ENCODE measurements at regions not wholly inside any gene's neighbourhood (a gene's known extent, or its start where the extent isn't known, plus 50 kb on each side); places are given as distances from the start of the nearest gene placed in this dataset.
A peak's percentile ranks its signal among the peaks of the same experiment; 100 is the strongest.

DNA sequence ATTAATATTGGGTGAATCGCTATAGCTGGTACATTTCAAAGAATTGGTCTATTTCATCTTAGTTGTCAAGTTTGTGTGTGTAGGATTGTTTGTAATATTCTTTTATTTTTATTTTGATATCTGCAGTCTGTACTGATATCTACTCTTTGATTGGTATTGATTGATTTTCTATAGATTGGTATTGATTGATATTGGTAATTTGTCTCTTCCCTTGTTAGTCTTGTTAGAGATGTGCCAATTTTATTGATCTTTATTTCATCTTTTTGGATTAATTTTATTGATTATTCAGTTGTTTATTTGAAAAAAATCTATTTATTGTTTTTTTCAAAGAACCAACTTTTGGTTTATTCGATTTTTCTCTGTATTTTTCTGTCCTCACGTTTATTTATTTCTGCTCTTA lies 61.4 kb downstream of the TM2D3 start:
- no peak for DNase-seq (ENCODE audit: low read depth)

DNA sequence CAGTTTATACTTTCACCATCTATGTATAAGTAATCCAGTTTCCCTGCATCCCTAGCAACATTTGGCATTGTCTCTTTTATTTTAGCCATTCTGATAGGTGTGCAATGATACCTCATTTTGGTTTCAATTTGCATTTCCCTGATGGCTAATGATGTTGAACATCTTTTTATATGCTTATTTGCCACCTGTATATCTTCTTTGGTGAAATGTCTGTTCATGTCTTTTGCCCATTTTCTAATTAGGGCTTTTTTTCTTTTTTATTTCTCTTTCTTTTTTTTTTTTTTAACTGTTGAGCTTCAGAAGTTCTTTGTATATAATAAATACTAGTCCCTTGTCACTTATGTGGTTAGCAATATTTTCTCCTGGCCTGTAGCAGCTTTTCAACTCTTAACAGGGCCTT lies 68.9 kb downstream of the TM2D3 start:
- DNase-seq (ENCODE audit: low read depth): no peak

- no peak for DNase-seq (ENCODE audit: low read depth)
These were observed 71.8 kb downstream of the TM2D3 start for GRCh38 chr15:101580431-101580830.

DNA sequence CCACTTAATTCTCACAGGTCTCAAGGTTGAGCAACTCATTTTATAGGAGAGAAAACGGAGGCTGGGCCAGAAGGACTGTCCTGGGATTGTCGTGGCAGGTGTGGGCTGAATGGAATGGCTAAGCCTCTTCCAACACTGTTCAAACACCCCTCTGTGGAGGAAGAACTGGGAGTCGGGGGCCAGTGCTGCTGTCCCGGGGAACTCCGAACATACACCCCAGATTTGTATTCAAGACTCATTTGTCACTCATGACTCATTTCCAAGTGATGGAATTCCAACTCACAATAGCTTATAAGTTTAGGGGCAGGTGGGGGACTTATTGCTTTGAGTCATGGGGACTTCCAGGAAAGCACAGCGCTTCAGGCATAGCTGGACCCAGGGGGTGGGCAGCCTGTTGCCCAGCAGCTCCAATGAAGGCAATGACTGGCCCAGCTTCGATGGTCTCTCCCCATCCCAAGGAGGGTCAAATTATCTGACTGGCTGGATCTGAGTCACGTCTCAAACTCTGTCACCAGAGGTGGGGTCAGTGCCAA lies 72.5 kb downstream of the TM2D3 start:
- peak; percentile 90 for DNase-seq (ENCODE audit: low read depth)

DNA sequence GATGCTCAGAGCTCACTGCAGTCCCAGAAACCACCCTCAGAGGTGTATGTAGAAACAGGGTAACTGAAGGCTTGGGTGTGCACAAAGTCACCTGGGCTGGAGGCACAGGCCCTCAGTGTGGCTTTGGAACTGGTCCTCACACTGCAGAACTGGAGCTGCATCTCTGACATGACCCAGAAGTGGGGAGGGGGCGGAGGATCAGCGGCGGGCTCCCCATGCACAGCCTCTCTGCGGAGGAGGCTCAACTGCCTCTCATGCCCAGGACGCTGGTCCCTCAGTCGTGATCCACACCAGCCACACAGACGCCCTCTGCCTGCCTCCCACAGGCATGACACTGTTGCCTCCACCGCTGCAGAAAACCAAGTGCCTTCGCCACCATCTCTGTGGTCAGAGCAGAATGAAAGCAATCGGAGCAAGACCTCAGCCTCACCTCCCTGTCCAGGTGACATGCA lies 73.7 kb downstream of the TM2D3 start:
- DNase-seq (ENCODE audit: low read depth): no peak

GRCh38 chr15:101573951-101574350 lies 78.2 kb downstream of the TM2D3 start:
- no peak for DNase-seq (ENCODE audit: low read depth)

GRCh38 chr15:101570241-101570640 lies 80.7 kb upstream of the PCSK6 start:
- DNase-seq (ENCODE audit: low read depth): no peak

- DNase-seq (ENCODE audit: low read depth): no peak
These were observed 79.5 kb upstream of the PCSK6 start for GRCh38 chr15:101568821-101569555.

- DNase-seq (ENCODE audit: low read depth): peak; percentile 58
These were observed 78.8 kb upstream of the PCSK6 start for GRCh38 chr15:101568309-101568708.

DNA sequence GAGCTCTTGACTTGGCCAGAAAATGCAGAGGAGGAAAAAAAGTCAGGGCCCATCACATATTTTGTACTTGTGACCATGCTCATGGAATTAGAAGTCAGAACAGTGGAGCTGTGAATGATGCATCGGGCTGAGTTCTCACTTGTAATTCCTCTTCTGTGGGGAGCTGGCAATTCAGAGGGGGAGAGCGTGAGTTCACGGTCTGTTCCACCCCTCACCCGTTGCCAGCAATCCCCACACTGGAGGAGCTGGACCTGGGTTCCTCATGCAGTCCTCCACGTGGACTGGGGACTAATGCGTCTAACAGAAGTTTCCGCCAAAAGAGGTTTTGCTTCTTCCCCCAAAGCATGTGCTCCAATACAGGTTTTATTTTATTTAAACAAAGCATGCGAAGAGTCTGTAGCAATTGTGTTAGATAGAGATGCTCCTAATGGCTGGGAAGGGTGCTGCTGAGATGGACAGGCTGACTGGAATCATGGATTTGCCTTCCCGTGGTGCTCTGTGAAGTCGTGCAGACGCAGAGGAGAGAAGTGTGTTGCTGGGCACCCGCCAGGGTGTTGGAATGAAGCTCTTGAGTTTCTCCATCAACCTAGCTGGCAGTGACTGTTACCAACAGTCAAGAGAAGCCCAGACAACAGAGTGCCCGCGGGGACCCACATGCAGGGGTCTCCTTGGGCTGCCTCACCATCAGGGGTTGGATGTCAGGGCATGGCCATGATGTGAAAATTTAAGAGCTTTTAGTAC lies 77.4 kb upstream of the PCSK6 start:
- DNase-seq (ENCODE audit: low read depth): no peak

DNA sequence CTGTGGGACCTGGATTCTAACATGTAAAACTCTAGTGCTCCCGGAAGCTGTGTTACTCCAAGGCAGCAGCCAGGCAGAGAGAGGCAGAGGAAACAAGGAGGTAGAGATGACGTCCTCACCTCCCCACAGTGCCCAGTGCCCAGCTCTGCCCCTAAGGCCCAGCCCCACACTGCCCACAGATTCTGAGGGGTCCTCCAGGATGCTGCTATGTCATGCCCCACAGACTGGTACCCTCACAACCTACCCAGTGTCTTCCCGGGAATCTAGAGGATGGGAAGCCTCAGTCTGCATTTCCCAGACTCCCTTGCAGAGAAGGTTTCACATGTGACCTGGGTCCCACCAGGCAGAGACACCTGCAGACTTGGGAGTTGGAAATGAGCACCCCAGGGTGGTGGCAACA lies 75.9 kb upstream of the PCSK6 start:
- DNase-seq (ENCODE audit: low read depth): no peak

DNA sequence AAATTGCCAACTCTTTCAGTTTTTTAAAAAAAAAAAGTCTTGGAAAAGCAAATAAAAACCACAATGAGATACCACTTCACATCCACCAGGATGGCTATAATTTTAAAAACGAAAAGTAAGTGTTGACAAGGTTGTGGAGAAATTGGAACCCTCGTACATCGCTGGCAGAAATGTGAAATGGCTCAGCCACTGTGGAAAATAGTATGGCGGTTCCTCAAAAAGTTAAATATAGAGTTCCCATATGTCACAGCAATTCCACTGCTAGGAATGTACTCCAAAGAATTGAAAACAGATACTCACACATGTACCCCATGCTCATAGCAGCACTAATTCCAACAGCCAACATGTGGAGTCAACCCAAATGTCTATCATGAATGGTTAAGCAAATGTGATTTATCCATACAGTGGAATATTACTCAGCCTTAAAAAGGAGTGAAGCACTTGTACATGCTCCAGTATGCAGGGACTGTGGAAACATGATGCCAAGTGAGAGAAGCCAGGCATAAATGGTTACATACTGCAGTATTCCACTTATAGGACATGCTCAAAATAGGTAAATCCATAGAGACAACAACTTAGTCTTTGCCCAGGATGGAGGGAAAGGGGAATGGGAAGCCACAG lies 73.8 kb upstream of the PCSK6 start:
- no peak for DNase-seq (ENCODE audit: low read depth)

DNA sequence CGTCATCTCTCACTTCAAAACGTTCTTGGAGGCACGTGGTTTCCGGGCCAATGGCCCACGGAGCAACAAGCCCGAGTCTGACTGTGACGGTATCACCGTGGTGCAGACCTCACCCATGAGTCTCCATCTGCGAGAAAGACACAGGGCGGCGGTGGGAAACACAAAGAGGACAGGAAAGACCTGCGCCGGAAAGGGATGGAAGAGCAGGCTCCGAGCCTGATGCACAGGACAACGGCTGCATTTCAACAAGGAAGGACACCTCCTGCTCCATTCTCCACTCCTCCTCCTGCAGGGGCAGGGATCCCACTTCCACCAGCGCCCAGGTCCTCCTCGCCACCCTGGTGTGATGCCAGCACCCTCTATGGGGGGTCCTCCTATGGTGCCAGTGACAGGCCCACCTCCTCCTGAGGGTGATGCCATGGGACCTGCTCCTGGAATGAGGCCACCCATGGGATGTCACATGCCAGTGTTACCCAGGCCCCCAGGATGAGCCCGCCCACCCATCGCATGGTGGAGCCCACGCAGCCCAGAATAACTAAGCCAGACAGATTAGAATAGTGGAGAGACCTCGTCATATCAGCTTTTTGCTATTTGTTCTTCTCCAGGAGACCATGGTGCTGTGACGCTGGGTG lies 73.0 kb upstream of the PCSK6 start:
- DNase-seq (ENCODE audit: low read depth): no peak

- no peak for DNase-seq (ENCODE audit: low read depth)
These were observed 72.0 kb upstream of the PCSK6 start for GRCh38 chr15:101561584-101561906.

- DNase-seq (ENCODE audit: low read depth): no peak
These were observed 71.4 kb upstream of the PCSK6 start for GRCh38 chr15:101560722-101561583.

- no peak for DNase-seq (ENCODE audit: low read depth)
These were observed 70.4 kb upstream of the PCSK6 start for GRCh38 chr15:101559952-101560351.

DNA sequence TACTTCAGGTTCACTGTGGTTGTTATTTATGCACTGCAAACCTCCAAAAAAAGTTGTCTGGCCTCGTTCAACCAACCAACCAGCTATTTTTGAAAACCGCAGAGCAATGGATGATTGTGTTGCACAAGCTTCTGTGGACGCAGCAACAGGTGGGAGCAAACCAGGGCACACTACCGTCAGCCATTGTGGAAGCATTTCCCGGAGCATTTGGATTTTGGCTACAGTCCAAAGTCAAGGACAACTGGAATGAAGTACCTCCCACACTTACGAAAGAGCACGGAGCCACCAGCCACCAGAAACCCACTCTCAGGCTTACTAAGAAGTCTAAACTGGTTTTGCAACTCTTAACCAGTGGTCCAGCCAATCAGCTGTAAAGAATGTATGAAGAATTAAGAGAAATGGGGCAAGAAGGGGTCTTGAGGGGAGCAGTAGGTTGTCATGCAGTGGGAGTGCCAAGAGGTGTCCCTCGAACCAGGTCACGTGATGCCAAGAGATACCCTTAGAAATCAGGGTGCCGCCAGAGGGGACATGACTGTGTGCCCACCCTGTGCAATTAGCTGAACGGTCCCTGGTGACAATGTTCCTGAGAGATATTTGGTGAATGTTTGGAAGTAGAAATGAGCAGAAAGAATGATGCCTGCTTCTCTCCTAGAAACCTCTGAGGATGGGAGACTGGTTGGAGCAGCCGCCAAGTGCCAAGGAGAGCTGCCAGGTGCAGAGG lies 68.9 kb upstream of the PCSK6 start:
- no peak for DNase-seq (ENCODE audit: low read depth)

GRCh38 chr15:101556273-101556672 lies 66.8 kb upstream of the PCSK6 start:
- no peak for DNase-seq (ENCODE audit: low read depth)

GRCh38 chr15:101554115-101554915 lies 64.8 kb upstream of the PCSK6 start:
- no peak for DNase-seq (ENCODE audit: low read depth)

Measured in HT1080 (cell line).